ENCODE measurements at regions not wholly inside any gene's neighbourhood (a gene's known extent, or its start where the extent isn't known, plus 50 kb on each side); places are given as distances from the start of the nearest gene placed in this dataset.
"Not testable (repeated sequence)": the region's sequence is repeated elsewhere in the genome, so short reads cannot be mapped to it uniquely, and the experiment has no call there.

GRCh38 chr4:187000281-187000680 lies 276.6 kb upstream of the FAT1 start:
- no peak overlapping the region for H3K56ac ChIP-seq (ENCODE audit: insufficient read length, low read depth, low read length)
- no peak overlapping the region for H2AK5ac ChIP-seq (ENCODE audit: insufficient read length, low read length)
- H3K4ac ChIP-seq (ENCODE audit: low read depth, low read length): no peak overlapping the region
- TF ChIP-seq CTCF (conservative IDR thresholded peaks at IDR 0.05): no peak
- H3K9ac ChIP-seq (ENCODE audit: extremely low read depth, insufficient read length, low read length): no peak overlapping the region
- no peak overlapping the region for H2BK15ac ChIP-seq (ENCODE audit: low read depth, low read length)
- no peak overlapping the region for H2AFZ ChIP-seq (ENCODE audit: low read length)
- H3K23ac ChIP-seq (ENCODE audit: insufficient read length, low read depth, low read length): no peak overlapping the region
- WGBS (ENCODE audit: extremely low coverage, insufficient read length, low lambda C conversion rate): no CpG with 5 or more reads among the region's 2 CpGs
- H3K27me3 Mint-ChIP-seq (ENCODE audit: low read depth): no peaks in the 10 kb centered on the region
- no peaks in the 10 kb centered on the region for H3K9me3 ChIP-seq (ENCODE audit: control insufficient read depth, low read depth, low read length)
- DNase-seq: no peak
- no peak overlapping the region for H3K18ac ChIP-seq (ENCODE audit: insufficient read length, low read depth, low read length)
- 0 out of 7 replicates have a peak, but pooled peaks cover 0 to 3% (median 0%) of the 10 kb centered on the region in 3 experiments for H3K36me3 Mint-ChIP-seq (ENCODE audit: insufficient read depth in 1 of 3, low read depth in 3 of 3)
- H3K27ac Mint-ChIP-seq: no peak overlapping the region
- H3K4me1 ChIP-seq (ENCODE audit: insufficient read depth, low read length): no peaks in the 10 kb centered on the region
- H4K91ac ChIP-seq (ENCODE audit: insufficient read length, low read depth, low read length): no peak overlapping the region
- no peaks in the 10 kb centered on the region for H3K27me3 ChIP-seq (ENCODE audit: insufficient read depth, low read length)
- H2BK20ac ChIP-seq (ENCODE audit: low read depth, low read length, poor library complexity, severe bottlenecking): no peak overlapping the region
- H3K79me2 ChIP-seq (ENCODE audit: insufficient read depth, low read length): no peaks in the 10 kb centered on the region
- H3K4me1 Mint-ChIP-seq: peaks cover 3 to 6% of the 10 kb centered on the region in 2 experiments; a peak in 1 of 4 replicates
- no peak overlapping the region for H2BK120ac ChIP-seq (ENCODE audit: low read depth, low read length, poor library complexity, severe bottlenecking)
- no peak overlapping the region for H3K4me3 Mint-ChIP-seq
- no peak overlapping the region for H2BK5ac ChIP-seq (ENCODE audit: insufficient read length, low read length)
- H4K5ac ChIP-seq (ENCODE audit: insufficient read length, low read depth, low read length): no peak overlapping the region
- no peak overlapping the region for H3K14ac ChIP-seq (ENCODE audit: insufficient read depth, low read length)
- no peak overlapping the region for H2BK12ac ChIP-seq (ENCODE audit: insufficient read length, low read depth, low read length)
- H3K27ac ChIP-seq (ENCODE audit: insufficient read length, low read depth, low read length): no peak overlapping the region
- H3T11ph ChIP-seq (ENCODE audit: low read length): no peak overlapping the region
- no peaks in the 10 kb centered on the region; a peak in 1 of 5 replicates for H3K9me3 Mint-ChIP-seq
- no peak overlapping the region for H3K4me2 ChIP-seq (ENCODE audit: insufficient read depth, insufficient read length, low read length)
- no peaks in the 10 kb centered on the region for H3K23me2 ChIP-seq (ENCODE audit: insufficient read length, low read depth, low read length, poor library complexity, severe bottlenecking)
- H4K20me1 ChIP-seq (ENCODE audit: control insufficient read depth, insufficient read depth, insufficient read length): no peaks in the 10 kb centered on the region
- H4K8ac ChIP-seq (replicated peaks; ENCODE audit: insufficient read length, low read depth, low read length): no peak overlapping the region
- H3K79me1 ChIP-seq (ENCODE audit: insufficient read depth, low read depth, low read length, poor library complexity, severe bottlenecking): no peaks in the 10 kb centered on the region

GRCh38 chr4:187002133-187002532 lies 278.5 kb upstream of the FAT1 start:
- not testable (repeated sequence) for H3K18ac ChIP-seq (ENCODE audit: insufficient read length, low read depth, low read length); H2BK12ac ChIP-seq (ENCODE audit: insufficient read length, low read depth, low read length); H3K79me1 ChIP-seq (ENCODE audit: insufficient read depth, low read depth, low read length, poor library complexity, severe bottlenecking); H3K4me3 Mint-ChIP-seq; H3K27me3 Mint-ChIP-seq (ENCODE audit: low read depth); H2AK5ac ChIP-seq (ENCODE audit: insufficient read length, low read length); H3K4me2 ChIP-seq (ENCODE audit: insufficient read depth, insufficient read length, low read length); H3K4me1 Mint-ChIP-seq; H3K27ac ChIP-seq (ENCODE audit: insufficient read length, low read depth, low read length); H3K9me3 ChIP-seq (ENCODE audit: control insufficient read depth, low read depth, low read length); H2BK15ac ChIP-seq (ENCODE audit: low read depth, low read length); H3K23me2 ChIP-seq (ENCODE audit: insufficient read length, low read depth, low read length, poor library complexity, severe bottlenecking); H2AFZ ChIP-seq (ENCODE audit: low read length); H2BK120ac ChIP-seq (ENCODE audit: low read depth, low read length, poor library complexity, severe bottlenecking); H3K56ac ChIP-seq (ENCODE audit: insufficient read length, low read depth, low read length); H2BK20ac ChIP-seq (ENCODE audit: low read depth, low read length, poor library complexity, severe bottlenecking); H3K27ac Mint-ChIP-seq; H3K4me1 ChIP-seq (ENCODE audit: insufficient read depth, low read length); H3K4ac ChIP-seq (ENCODE audit: low read depth, low read length); DNase-seq; H3K14ac ChIP-seq (ENCODE audit: insufficient read depth, low read length); H3K27me3 ChIP-seq (ENCODE audit: insufficient read depth, low read length); H2BK5ac ChIP-seq (ENCODE audit: insufficient read length, low read length); H3K9me3 Mint-ChIP-seq; H3T11ph ChIP-seq (ENCODE audit: low read length); H4K91ac ChIP-seq (ENCODE audit: insufficient read length, low read depth, low read length); H3K36me3 Mint-ChIP-seq (ENCODE audit: insufficient read depth in 1 of 3, low read depth in 3 of 3); H3K23ac ChIP-seq (ENCODE audit: insufficient read length, low read depth, low read length); H4K20me1 ChIP-seq (ENCODE audit: control insufficient read depth, insufficient read depth, insufficient read length); H3K79me2 ChIP-seq (ENCODE audit: insufficient read depth, low read length); H3K9ac ChIP-seq (ENCODE audit: extremely low read depth, insufficient read length, low read length); H4K5ac ChIP-seq (ENCODE audit: insufficient read length, low read depth, low read length); H4K8ac ChIP-seq (replicated peaks; ENCODE audit: insufficient read length, low read depth, low read length)
- WGBS (ENCODE audit: extremely low coverage, insufficient read length, low lambda C conversion rate): no CpG with 5 or more reads among the region's 6 CpGs
